ENCODE measurements at regions not wholly inside any gene's neighbourhood (a gene's known extent, or its start where the extent isn't known, plus 50 kb on each side); places are given as distances from the start of the nearest gene placed in this dataset.

DNA sequence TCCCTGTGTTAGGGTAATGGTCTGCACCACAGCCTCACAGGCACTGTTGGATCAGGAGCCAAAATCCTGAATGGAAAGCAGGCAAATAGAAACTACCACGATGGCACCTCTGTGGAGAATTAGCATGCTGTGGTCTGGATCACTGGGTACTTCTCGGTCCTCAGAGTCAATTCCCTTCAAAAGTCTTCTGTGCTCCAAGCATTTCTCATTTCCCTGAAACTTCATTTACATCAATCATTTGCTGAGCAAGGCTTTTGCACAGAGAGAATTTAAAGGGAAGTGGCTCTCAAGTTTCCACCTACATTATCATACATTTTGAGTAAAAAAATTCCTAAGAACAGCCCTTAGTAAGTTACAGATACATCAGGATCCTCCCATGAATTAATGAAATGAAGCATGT, 293.9 kb upstream of the NPSR1 start:
- TF ChIP-seq, protein P1, sequence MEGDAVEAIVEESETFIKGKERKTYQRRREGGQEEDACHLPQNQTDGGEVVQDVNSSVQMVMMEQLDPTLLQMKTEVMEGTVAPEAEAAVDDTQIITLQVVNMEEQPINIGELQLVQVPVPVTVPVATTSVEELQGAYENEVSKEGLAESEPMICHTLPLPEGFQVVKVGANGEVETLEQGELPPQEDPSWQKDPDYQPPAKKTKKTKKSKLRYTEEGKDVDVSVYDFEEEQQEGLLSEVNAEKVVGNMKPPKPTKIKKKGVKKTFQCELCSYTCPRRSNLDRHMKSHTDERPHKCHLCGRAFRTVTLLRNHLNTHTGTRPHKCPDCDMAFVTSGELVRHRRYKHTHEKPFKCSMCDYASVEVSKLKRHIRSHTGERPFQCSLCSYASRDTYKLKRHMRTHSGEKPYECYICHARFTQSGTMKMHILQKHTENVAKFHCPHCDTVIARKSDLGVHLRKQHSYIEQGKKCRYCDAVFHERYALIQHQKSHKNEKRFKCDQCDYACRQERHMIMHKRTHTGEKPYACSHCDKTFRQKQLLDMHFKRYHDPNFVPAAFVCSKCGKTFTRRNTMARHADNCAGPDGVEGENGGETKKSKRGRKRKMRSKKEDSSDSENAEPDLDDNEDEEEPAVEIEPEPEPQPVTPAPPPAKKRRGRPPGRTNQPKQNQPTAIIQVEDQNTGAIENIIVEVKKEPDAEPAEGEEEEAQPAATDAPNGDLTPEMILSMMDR (IDR thresholded peaks at IDR 0.05; ENCODE audit: borderline replicate concordance, extremely low read depth, low read length, poor library complexity, severe bottlenecking), result no peak
- no peak for TF ChIP-seq EZH2 (IDR thresholded peaks at IDR 0.05; ENCODE audit: borderline replicate concordance, low read depth, low read length, severe bottlenecking)

Data from DND-41 (cell line).